ENCODE measurements at regions not wholly inside any gene's neighbourhood (a gene's known extent, or its start where the extent isn't known, plus 50 kb on each side); places are given as distances from the start of the nearest gene placed in this dataset.
"Not testable (repeated sequence)": the region's sequence is repeated elsewhere in the genome, so short reads cannot be mapped to it uniquely, and the experiment has no call there.

DNA sequence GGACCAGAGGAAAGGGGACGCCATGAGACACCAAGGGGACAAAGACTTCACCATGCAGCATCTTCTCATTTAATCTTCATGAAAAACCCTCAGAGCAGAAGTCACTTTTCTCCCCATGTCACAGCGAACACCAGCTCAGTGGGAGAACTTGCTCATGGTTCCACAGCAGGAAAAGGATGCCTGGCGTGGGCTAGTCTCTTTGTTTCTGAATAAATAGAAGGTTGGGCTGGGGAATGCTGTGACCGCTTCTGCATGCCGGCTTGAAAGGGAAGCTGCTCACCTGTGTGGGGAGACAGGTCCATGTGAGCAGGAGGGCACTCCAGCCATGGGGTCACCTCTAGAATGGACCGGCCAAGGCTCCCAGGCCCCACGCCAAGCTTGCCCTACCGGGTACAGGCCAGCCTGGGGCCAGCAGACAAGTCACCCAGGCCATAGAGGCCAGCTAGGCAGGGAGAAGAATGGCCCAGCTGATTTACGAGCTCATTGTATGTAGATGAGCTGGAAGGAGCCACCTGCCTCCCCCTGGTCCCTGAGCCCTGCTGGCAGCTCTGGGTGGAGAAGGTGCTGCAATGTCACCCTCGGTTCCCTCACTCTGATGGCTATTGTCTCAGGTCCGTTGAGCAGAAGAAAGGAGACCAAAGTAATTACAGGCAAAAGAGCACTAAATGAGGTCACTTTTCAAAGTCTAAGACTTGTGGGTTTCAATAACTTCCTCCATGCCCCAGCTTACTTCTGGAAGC, 82.0 kb upstream of the PDZD8 start:
- no peak for FAIRE-seq

DNA sequence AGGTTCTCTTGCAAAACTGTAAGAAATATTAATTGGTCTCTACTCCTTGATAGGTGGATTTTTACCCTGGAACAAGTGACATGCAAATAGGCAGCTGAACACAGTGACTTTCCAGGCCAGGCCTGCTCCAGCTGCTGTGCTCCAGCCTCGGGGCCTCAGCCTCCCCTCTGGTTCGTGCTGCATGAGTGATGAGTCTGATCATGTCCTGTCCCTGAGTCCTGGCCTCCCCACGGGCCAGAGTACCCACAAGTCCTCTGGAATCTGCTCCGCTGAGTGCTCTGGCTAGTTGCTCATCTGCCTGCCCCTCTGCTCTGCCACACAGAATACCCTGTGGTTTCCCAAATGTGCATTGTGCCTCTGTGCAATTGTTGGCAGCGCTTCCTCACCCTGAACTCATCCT, 80.1 kb upstream of the PDZD8 start:
- FAIRE-seq, result no peak

DNA sequence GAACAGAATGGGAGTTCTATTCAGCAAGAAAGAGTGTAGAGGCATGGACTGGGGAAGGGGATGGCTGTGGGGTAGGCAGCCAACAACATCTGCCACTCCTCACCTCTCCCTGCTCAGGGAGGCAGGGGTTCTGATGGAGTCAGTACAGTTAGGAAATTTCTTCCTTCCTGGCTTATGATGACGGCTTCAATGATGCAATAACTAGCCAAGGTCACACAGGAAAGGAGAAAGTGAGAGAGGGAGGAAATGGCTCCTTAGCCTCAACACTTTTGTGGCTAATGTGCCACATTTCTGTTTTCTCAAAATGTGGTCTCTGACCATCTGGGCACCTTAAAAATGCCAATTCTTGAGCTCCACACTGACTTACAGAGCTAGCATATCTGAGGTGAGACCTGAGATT, 79.3 kb upstream of the PDZD8 start:
- FAIRE-seq, result no peak

DNA sequence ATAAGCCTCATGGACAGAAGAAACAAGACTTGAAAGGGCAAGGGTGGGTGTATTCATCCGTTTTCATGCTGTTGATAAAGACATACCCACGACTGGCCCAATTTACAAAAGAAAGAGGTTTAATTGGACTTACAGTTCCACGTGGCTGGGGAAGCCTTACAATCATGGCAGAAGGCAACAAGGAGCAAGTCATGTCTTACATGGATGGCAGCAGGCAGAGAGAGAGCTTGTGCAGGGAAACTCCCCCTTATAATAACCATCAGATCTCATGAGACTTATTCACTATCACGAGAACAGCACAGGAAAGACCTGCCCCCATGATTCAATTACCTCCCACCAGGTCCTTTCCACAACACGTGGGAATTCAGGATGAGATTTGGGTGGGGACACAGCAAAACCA, 78.2 kb upstream of the PDZD8 start:
- FAIRE-seq, result not testable (repeated sequence)

DNA sequence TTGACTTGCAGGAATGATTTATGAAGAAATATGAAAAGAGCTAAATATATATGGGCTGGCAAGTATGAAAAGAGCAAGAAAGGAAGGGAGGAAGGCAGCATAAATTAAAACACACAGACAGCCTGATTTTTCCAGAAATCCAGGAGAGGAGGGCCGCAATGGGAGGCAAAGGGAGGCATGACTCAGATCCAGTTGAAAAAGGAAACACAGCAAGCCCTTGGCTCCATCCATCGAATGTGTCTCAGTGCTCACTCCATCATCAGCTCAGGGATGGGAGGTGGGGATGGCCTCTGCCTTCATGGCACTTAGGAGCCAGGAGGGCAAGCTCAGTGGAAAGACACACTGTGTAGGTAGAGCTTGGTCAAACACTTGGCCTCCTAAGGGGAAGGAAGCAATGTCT, 75.7 kb upstream of the PDZD8 start:
- no peak for FAIRE-seq

DNA sequence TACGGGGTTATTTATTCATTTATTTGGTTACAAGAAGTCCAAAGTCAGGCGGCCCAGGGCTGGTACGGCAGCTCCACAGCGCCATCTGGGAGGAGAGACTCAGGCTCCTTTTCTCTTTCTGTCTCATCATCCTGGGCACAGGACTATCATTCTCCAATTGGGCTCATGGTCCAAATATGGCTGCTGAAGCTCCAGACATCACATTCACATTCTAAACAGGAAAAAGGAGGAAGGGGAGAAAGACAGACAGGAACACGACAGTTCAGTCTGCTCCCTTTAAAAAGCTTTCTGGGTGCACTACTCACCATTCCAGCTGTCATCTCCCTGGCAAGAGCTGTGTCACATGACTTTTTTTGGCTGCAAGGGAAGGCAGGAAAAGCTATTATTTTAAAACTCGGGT, 74.4 kb upstream of the PDZD8 start:
- no peak for FAIRE-seq

DNA sequence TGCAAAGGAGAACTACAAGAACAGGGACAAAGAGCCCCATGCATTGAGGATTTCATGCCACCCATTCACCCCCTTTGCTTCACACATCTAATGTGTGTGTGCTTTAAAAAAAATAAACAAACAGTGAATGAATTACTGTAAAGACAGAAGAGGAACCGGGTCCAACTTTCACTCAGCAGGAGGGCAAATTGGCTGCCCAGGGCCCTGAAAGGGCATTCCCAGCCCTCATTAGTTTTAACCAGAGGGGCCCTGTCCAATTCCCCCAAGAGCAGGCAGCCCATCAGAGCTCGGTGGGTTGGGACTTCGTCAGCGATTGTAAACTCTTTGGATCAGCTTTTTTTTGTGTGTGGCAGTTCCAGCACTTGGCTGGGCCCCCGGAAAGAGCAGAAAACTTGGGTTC, 73.6 kb upstream of the PDZD8 start:
- no peak for FAIRE-seq

DNA sequence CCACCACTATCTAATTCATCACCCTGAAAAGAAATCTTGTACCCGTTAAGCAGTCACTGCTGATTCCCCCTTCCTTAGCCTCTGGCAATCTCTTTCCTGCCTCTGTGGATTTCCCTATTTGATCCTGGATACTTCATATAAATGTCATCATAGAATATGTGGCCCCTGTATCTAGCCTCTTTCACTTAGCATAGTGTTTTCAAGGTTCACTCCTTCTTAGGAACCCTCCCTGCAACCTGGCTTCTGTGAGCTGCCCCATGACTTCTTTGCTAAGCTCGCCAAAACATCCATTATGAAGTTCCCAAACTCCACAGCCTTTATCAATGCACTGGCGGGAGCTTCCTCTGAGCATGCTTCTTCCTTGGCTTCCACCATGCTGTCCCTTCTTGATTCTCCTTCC, 70.8 kb upstream of the PDZD8 start:
- no peak for FAIRE-seq

DNA sequence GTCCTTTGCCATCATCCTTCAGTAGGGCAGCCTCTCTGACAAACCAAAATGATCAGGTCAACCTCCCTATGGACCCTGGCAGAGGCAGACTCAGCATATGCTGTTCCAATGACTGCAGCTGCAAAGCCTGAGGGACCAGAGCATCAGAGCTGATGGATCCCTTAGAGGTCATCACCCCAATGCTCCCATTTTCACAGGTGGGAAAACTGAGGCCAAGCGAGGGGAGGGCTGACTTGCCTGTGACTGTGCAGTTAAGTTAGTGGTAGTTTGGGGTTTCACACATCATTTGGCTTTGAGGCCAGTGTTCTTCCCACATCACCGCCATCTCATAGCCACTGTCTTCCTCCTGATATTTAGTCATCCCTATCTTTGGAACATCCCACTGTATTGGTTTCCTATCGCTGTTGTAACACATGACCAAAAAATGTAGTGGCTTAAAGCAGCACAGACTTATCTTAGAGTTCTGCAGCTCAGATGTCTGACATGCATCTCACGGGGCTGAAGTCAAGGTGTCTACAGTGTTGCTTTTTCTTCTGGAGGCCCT, 69.3 kb upstream of the PDZD8 start:
- no peak for FAIRE-seq

DNA sequence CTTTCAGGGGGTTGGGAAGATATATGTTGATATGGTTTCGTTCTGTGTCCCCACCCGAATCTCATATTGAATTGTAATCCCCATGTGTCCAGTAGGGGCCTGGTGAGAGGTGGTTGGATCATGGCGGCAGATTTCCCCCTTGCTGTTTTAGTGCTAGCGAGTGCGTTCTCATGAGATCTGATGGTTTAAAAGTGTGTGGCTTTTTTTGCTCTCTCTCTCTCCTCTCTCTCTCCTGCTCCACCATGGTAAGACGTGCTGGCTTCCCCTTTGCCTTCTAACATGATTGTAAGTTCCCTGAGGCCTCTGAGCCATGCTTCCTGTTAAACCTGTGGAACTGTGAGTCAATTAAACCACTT, 68.4 kb upstream of the PDZD8 start:
- FAIRE-seq, result no peak

DNA sequence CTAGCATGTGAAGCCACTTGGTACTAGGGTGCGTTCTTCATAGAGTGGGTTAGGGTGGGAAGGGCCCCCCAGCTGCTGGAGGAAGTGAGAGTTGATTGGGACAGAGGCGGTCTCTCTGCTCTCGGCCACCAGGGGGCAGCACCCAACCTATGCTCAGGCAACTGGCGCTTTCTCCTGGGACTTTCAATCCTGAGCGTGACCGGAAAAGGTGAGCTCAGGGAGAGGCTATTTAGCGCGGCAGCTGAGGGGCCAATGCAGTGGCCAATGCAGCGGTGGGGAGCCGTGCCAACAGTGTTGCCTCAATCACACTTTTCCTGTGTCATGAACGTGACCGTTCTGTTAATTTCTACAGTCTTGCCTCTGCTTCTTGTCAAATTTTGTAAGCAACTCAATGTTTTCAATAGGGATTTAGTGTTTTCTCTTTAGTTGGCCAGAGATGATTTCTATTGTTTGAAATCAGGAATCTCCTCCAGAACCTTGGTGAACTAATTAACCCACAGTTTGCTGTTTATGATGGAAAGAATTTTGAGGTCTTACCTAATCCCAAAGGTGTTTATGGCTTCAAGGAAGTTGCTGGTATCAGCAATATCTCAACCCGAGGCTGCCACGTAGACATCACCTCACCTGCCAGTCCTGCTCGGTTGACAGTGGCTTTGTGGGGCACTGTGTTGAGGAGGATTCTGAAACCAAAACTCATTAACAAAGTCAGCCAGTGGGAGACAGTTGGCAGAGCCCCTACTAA, 67.9 kb upstream of the PDZD8 start:
- FAIRE-seq, result peak; percentile 50

DNA sequence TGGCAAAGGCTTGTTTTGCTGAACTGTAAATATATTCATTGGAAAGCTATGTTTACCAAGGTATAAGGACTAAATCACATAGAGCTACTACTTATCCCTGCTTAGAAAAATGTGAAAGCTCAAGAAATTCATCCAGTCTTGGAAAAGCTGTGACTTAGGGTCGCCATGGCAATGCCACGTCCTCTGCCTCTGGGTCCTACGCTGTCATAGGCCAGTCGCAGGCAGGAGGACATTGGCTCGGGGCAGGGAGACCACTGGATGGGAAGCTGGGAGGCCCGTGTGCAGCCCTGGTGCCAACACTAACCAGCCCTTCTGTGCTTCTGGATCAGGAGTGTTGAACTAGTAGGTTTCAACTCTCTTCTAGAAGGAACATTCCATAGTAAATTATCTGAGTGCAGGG, 67.3 kb upstream of the PDZD8 start:
- no peak for FAIRE-seq

DNA sequence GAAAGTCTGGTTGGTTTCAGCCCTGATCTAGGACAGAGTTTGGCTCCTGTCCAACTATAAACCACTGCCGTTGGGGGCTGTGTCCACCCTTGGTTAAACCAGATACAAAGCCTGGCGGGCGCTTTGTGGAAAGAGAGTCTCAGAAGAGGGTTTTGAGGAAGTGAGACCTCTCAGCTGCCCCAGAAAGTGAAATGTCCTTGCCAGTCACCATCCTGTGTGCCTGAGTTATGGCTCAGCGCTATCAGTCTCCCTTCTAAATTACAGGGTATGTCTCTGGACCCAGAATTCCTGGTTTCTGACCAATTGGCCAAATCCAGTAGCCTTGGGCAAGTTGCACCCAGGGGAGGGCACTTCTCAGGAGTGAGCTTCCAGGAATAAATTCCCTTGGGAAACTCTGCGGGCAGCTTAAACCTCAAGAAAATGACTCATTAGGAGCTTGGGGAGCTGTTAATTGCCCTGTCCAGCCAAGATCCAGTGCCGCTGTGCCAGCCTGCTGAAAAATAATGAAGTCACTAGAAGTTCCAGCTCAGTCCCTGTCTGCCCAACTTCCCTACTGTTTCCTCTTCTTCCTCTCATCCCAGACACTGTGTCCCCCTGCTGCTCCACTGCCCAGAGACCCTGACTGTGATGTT, 66.7 kb upstream of the PDZD8 start:
- FAIRE-seq, result no peak

DNA sequence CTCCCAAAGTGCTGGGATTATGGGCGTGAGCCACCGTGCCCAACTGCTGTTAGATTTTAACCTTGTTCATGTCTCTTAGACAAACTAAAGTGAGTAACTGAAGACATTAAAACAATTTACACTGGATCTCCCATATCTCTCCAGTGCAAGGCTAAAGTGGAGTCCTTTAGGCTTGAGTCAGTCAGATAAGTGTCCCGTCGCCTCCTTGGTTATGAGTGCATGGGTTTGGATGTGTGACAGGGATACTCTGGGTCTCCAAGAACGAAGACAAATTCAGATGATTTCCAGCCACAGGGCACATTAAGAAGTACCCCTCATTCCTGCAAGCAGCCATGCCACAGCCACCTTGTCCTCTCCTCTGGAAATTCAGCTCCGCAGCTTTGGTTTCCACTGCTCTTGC, 66.1 kb upstream of the PDZD8 start:
- FAIRE-seq, result no peak

DNA sequence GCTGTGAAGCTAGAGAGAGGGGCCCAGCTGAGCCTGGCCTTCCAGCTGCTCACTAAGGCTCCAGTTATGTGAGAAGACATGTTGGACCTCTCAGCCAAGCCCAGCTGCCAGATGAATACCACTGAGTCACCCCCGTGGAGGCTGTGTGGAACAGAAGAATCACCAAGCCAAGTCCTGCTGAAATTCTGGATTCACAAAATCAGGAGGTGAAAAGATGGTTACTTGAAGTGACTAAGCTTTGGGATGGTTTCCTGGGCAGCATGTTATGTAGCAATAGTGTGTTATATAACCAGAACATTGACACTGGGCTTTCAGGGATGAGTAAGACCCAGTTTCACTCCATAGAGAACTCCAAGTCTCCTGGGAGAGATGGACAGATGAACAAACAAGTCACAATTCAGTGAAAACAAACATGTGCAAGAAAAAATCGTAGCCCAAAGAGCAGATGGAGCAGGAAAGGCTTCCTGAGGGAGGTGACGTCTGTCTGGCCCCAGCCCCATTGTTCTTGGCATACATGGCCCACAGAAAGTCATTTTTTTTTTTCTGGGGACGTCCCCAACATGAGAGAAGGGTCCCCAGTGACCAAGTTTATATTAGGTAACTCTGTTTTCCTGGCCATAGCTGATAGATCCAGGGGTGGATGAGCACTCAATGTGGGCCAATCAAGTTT, 64.1 kb upstream of the PDZD8 start:
- FAIRE-seq, result no peak

DNA sequence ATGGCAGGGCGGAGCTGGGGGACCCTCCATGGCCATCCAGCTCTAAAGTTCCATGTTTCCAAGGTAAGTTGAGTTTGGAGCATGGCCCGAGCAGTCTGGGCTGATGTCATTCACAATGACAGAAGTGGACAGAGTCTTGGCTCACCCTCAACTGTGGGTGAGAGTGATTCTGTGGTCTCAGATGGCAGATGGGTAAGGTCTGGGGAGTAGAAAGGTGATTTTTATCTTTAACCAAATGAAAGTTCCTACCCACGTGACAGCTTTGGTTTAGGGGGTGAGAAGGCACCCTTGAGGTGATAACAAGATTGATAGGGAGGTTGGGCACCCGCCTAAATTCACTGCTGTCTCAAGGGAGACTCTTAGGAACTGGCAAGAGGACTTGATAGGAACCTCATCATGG, 57.6 kb upstream of the PDZD8 start:
- FAIRE-seq, result no peak

DNA sequence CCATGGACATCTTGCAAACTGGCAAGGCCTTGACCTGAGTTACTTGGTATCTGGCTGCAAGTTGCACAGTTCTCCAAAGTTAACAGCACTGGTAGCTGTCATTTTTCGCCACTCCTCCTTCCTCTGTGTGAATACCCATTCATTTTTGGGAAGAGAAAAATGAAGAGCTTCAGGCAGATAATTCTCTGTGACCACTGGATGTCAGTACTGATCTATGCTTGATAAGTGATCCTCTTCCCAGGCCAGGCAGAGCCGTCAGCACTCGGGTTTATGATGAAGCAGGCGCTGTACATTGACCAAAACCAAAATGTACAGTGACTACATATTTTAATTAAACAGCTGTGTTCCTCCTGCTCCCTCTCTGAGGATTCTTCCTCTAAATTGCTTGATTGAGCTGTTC, 55.9 kb upstream of the PDZD8 start:
- FAIRE-seq, result peak; percentile 15

DNA sequence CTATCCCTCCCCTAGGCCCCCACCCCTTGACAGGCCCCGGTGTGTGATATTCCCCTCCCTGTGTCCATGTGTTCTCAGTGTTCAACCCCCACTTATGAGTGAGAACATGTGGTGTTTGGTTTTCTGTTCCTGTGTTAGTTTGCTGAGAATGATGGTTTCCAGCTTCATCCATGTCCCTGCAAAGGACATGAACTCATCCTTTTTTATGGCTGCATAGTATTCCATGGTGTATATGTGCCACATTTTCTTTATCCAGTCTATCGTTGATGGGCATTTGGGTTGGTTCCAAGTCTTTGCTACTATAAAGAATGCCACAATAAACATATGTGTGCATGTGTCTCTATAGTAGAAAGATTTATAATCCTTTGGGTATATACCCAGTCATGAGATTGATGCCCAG, 55.3 kb upstream of the PDZD8 start:
- not testable (repeated sequence) for FAIRE-seq

DNA sequence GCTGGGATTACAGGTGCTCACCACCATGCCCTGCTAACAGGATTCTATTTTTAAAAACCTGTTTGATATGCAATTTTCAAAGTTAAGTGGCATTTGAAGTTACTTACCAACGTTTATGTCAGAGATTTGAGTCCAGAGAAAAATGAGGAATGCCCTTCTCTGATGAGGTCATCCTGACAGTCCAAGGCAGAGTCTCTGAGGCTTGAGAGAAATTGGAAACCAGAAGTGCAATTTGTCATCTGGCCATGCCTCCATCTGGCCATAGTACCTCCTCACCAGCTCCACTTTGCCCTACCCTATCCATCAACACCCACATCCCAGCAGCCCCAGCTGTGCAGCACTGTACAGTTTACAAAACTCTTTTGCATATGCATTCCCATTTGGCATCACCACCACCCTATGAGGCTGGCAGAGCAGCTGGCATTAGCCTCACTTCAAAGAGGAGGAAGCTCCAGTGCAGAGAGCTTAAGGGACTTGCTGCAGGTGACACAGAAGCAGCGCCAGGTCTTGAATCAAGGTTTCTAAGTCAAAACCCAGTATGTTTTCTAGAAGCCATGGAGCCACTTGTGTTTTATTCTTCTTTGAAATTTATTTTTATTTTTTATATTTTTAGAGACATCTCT, 54.5 kb upstream of the PDZD8 start:
- FAIRE-seq, result no peak

DNA sequence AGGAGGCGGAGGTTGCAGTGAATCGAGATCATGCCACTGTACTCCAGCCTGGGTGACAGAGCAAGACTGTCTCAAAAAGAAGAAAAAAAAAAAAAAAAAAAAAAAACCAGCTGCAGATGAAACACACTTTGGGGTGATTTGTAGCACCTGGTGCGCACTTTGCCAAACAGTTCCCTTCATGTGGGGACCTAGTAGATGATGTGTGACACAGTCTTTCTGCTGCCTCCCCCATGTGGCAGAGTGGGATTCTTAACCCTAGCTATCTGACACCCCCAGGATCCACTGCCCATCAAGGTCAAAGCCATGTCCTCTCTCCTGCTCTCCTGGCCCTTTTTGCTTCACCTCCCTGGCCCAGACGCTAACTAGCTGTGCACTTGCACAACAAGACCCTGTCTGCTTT, 52.1 kb upstream of the PDZD8 start:
- no peak for FAIRE-seq

DNA sequence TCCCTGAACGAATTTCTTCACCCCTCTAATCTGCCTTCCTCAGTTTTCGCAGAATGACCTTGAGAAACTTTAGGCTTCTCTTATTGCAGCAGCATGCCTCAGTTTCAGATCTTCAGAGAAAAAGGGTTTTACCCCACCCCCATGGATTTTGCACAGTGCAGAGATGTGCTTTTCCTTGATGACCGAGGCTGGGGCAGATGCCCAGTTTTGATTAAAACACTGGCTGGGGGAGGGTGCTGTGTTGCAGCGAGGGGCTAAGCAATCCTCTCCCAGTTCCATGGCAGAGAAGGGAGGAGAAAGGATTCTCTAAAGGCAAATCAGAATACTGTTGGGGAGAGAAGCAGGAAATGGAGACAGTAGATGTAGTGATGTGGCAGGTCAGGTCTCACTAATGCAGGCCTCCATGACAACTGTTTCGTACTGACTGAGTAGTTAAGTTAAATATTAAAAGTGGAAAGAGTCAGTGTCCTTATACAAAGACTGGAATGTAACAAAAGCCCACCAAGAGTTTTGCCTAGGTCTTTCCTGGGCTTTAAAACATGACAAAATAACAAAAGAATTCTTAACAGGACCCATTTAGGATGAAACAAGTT, 50.8 kb upstream of the PDZD8 start:
- FAIRE-seq, result no peak

DNA sequence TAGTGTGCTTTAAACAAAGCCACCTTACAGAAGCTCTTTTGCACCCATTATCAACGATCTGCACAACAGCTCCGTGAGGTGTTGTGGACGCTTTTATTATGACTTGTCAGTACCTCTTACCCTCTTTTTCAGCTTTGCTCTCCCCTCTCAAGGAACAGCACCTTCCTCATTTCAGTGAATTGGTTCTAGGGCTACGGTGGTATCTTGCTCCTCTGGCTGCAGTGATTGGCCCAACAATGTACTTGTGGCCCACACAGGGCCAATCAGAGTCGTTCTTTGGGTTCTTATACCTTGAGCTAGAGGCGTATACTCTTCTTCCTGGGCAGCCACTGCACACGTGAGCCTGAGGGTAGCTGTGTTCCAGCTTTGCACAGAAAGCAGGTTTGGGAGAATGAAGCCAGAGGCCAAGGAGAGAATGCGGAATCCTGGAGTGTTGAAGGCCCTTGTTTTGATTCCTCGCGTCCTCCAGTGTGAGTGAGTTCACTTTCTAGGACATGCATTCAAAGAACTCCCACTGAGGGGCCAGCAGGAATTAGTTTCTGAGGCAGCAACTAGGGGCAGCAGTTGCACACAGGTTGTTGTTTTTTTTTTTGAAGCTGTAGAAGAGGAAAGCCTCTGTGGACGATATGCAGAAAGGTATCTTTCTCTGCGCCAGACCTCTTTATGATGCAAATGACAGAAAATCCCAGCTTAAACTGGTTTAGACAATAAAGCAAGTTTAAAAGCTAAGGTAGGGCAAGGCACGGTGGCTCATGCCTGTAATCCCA, 49.8 kb upstream of the PDZD8 start:
- no peak for FAIRE-seq
